NB4 (cell line): ENCODE measurements at regions not wholly inside any gene's neighbourhood (a gene's known extent, or its start where the extent isn't known, plus 50 kb on each side); places are given as distances from the start of the nearest gene placed in this dataset.

Source experiments
- POLR2A ChIP-seq: IDR thresholded peaks from 2 replicates; pipeline ENCODE4 v1.6.1; 2011; ENCODE audit warnings: mild to moderate bottlenecking; ENCODE audit not compliant: insufficient read length; ENCODE audit errors: extremely low read depth
- TF ChIP-seq, protein P1 (sequence below): IDR thresholded peaks from one replicate; pipeline ENCODE4 v1.5.1; 2012; ENCODE audit warnings: low read depth, low read length

DNA sequence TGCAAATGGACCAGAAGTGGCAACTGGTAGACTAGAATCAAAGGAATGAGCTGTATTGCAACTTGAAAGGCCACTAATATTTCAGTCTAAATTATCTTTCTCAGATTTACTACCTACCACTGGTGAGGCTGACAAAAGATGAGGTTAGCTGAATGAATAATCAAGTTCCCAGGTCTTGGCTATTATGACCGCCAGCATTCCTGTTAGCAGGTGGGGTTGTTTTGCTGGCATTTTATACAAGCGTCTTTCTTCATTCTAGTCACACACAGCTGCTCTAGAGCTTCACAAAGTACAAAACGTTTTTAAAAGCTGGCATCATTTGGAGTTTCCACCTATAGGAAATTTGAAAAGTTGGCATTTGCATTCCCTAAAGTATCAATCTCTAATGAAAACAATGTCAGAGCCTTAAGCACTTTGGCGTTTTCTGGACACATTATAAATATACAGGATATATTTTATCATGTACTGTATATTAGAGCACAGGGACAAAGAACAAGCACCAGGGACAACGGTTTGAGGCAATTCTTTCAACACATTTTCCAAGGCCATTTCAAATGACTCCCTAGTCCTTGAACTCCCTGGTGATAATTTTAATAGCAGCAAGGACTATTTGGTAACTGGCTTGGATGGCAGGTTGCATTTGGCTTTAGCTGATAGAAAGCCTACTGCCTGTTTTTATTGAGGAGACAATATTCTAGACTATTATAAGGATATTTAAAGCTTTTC, 410.2 kb upstream of the CHST9 start:
- TF ChIP-seq POLR2A = no peak
- TF ChIP-seq, protein P1, sequence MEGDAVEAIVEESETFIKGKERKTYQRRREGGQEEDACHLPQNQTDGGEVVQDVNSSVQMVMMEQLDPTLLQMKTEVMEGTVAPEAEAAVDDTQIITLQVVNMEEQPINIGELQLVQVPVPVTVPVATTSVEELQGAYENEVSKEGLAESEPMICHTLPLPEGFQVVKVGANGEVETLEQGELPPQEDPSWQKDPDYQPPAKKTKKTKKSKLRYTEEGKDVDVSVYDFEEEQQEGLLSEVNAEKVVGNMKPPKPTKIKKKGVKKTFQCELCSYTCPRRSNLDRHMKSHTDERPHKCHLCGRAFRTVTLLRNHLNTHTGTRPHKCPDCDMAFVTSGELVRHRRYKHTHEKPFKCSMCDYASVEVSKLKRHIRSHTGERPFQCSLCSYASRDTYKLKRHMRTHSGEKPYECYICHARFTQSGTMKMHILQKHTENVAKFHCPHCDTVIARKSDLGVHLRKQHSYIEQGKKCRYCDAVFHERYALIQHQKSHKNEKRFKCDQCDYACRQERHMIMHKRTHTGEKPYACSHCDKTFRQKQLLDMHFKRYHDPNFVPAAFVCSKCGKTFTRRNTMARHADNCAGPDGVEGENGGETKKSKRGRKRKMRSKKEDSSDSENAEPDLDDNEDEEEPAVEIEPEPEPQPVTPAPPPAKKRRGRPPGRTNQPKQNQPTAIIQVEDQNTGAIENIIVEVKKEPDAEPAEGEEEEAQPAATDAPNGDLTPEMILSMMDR = no peak
